ENCODE measurements at regions not wholly inside any gene's neighbourhood (a gene's known extent, or its start where the extent isn't known, plus 50 kb on each side); places are given as distances from the start of the nearest gene placed in this dataset.
A peak's percentile ranks its signal among the peaks of the same experiment; 100 is the strongest.

DNA sequence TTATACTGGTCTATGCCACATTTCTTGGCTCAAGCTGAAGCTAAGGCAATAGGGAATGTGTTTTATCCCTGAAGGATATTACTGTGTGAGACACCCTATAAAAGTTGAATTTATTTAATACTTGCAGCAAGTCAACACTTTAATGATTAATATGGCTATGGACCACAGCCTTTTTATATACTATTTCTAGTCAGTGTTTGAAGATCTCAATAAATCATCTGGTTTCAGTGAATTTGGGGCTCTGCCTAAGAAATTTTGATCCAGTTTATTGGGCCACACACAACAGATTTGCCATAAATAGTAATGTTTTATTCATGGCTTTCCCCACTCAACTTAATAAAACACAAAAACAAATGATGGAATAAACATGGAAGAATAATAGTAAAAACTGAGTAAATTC is 698.3 kb downstream of the ADGRL2 start:
- intact Hi-C loops (cut with DNase I) = no loop called here
- DNase-seq = no peak

DNA sequence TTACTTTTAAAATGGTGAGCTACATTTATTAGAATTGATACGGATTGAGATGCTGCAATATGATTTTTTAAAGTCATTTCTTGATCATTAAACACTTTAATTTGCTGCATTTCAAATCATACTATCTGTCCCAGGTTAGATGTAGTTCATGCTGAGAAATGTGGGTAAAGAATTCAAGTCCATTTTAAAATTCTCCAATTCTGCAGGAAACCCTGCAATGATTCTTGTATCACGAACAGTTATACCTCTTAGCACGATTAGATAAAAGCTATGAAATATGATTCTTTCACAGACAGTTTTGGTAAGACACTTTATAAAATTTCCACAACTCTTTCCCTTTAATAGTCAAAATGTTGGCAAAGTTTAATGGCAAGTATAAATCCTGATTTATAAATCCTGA is 693.4 kb downstream of the ADGRL2 start:
- intact Hi-C loops (cut with DNase I) = no loop called here
- DNase-seq = no peak

DNA sequence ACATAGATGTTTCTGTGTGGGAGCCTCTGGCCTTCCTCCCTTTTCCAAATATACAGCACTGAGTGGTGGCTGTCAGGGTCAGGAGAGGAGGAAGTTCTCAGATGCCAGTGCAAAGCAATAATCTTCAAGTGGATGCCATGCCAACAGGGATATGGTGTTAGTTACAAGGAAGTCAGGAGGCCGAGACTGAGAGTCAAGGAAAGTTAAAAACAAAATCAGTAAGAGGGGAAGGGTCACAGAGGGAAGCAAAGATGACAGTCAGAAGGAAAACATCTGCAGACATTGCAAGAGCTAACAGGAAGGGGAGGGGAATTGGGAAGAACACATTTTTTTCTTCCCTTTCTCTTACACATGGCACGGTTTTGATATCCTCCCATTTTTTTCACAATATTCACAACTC is 691.4 kb downstream of the ADGRL2 start:
- intact Hi-C loops (cut with DNase I) = no loop called here
- no peak for DNase-seq

DNA sequence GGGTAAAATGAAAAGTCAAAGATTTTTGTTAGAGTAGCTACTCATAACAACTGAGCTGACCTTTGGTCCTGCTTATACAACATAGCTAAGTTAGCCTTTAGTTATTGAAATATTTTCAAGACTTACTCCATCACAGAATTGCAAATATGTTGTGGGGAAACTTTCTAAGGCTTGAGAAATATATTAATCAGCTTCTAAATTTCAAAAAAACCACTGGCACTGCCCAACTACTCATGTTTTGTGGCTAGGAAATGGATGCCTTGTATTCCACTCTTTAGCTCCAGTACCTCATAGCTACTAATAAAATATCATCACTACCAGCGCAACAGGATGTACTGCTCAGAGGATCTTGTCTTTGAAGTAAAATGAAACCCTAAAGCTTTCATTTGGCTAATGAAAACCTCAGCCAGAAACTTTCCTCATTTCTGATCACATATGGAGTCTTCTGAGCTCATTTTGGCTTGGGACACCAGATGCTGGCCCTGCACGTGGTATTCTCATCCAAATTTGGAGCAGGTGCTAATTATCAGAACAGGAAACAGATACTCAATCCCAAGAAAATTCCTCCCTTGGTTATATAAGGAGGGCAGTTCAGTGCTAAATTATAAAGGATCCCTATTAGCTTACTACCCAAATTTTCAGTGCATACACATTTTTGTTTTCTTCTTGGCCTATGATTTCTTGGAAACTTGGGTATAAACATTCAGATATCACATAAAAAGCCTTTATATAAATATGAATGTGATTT is 690.7 kb downstream of the ADGRL2 start:
- intact Hi-C loops (cut with DNase I) = no loop called here
- no peak for DNase-seq

DNA sequence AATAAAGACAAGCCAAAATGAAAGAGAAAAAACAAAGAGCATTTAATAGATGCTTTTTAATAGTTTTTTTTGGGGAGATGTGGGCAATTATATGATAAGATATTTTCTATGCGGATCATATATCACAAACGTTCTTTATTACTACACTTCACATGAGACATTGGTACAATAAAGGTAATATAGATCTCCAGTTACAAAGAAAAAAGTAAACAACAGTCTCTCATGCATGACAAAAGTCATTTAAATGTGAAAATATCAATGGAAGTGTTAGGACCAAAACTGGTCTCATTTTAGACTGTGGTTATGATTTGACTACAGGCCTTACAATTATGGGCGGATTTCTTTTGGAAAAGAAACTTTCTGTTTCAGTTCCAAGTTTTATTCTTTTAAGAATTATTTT is 687.0 kb downstream of the ADGRL2 start:
- intact Hi-C loops (cut with DNase I) = no loop called here

DNA sequence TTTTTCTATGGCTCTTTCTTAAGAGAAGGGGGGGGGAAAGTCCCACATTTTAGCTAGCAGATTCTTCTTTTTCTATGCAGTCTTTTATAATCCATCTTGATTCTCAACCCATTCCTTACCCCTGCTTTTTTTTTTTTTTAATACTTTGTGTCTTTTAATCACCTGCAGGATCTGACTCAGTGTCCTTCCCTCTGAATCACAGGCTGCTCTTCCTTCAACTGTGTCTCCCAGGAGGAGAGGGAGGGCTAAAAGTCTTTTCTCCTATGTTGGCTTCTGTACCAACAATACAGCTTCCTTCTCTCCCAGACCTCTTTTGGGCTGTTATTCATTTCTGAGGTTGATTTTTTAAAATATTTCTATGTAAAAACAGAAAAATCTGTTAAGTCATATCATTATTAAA is 686.2 kb downstream of the ADGRL2 start:
- intact Hi-C loops (cut with DNase I) = no loop called here
- DNase-seq = no peak

More for the DNA sequence above, 687.0 kb downstream of the ADGRL2 start:
- DNase-seq = no peak

DNA sequence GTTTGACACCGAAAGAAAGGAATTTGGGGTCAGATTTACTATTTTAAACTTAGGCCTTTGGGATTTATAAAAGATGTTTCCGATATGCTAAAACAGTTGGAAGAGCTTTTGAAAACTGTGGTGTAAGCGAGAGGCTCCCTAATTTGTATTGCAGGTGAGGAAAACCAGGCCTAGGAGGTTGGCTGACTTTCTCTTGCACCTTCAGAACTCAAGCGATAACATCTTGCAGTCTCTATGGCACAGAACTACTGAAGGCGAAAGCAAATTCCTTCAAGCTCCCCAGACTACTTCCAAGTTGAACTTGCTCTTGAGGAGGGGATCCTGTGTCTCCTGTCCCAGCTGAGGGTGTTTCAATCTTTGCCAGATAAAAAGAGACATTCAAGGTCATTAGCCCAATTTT is 685.7 kb downstream of the ADGRL2 start:
- DNase-seq = no peak
- intact Hi-C loops (cut with DNase I) = no loop called here

DNA sequence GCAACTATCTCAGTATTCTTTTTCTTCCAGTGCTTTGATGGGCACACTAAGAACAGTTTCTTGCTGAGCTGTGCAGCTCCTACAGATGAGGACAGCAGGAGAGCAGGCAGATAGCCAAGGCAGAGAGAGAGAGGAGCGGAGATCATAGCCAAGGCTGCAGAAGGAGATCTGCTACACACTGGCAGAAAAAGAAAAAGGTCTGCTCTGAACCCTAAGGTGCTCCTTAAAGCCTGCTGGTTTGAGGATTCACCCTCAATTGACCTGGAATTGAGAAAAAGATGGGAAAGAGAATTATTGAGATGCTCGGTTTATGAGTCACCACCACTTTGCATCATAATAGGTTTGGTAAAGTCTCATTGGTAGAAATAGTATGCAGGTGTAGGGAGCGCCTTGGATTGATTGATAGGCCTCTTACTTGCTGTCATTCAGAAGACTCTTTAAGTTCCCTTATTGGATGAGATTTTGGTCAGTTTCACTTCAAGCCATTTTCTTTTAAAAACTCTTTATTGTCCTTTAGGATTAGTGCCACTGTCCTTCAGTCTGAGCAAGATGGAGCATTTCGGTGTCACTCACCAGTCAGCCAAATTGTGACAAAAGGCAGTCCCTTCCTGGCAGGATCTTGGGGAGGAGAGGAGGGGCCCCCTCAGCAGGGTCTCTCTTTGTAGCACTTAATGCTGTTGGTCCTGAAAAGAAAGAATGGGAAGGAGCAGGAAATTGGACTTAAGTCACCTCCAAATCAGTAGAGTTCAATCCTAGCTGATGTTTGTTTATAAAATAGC is 685.0 kb downstream of the ADGRL2 start:
- intact Hi-C loops (cut with DNase I) = no loop called here

DNA sequence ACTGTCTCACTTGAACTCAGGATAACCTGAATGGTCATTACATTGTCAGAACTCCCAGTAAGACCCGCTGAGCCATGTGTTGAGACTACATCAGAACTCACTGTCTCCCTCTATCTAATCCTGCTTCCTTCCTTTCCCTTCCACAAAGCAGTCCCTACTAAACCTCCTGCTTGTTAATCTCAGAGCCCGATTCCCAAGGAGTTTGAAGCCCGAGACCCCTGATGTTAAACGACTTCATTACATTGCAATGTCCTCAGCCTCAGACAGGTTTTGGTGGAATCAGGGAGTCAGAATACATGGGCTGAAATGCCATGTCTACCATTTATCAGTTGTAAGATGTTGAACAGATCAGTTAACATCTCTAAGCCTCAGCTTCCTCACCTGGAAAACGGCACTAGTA is 682.4 kb downstream of the ADGRL2 start:
- intact Hi-C loops (cut with DNase I) = no loop called here
- no peak for DNase-seq

More for the DNA sequence above, 685.0 kb downstream of the ADGRL2 start:
- peak in 5 of 10 donors; percentile 13 to 70 (median 16) for DNase-seq

DNA sequence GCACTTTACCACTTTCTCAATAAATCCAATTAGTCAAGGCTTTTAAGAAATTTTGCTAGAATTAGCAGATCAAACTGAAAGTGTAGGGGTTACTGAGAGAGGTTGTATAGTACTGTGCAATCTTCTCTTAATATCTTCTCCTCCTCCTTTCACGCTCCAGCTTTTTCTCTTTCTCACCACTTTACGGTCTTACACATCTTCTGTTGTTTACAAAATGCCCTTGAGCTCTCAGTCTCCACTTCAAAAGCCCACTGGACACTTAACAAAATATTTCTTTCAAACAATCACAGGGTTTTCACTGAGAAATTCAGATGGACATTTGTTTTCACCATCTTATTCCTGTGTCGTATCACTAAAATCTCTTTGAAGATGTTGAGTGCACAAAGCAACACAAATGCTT is 678.2 kb downstream of the ADGRL2 start:
- intact Hi-C loops (cut with DNase I) = no loop called here
- DNase-seq = no peak

DNA sequence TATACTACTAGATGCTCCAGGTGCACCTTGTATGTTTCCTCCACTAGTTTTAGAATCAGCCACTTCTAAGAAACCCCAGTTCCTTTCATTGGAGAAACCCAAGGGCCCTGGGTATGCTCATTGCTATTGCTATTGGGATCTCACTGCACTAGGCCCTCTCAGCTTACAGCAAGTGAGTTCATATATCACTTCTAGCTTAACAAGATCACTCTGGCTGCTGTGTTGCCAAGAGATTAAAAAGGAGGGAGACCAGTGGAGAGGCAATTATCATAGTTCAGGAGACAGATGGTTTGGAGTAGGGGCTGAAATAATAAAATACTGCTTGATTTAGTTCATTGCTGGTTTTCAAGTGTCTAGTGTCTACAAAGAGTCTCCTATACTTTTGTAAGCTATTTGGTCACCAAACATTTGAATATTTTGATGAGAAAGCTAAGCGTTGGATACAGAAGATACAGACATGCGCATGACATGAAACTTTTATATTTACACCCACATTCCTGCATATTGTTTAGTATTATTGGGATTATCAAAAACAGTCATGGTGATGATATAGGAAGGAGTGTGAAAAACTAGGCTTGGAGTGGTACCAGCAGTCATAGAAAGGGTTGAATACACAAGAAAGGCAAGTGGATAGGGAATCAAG is 671.9 kb downstream of the ADGRL2 start:
- intact Hi-C loops (cut with DNase I) = no loop called here
- no peak for DNase-seq

DNA sequence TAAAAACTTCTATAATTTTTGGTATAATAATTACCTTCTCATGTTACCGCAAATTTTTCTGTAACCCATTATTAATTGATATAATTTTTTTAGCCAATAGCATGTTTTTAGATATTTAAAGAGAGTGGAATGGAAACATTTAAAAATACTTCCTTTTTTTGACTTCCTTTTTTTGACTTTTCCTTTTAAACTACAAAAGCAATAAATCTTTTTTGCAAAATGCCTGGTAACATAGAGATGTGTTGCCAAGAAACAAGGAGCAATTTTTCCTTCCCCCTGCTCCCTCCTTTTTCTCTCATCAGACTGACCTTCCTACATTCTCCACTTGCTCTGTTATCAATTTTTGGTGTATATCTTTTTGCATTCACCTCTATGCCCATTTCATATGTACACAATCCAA is 666.2 kb downstream of the ADGRL2 start:
- DNase-seq = no peak
- intact Hi-C loops (cut with DNase I) = no loop called here

DNA sequence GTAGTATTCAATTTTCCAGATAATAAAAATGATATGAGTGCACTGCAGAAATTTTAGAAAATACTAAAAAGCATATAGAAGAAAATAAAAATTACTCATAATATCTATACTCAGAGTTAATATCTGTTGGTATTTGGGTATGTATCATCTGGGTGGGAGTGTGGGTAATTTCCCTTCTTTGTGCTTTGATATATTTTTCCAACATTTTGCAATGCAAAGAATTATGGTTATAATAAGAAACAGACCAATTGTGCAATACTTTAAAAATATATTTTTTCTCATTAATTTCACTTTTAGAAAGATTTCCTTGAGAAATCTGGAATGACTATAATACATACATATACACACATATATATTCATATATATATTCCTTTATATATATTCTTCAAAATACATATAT is 665.7 kb downstream of the ADGRL2 start:
- intact Hi-C loops (cut with DNase I) = no loop called here

DNA sequence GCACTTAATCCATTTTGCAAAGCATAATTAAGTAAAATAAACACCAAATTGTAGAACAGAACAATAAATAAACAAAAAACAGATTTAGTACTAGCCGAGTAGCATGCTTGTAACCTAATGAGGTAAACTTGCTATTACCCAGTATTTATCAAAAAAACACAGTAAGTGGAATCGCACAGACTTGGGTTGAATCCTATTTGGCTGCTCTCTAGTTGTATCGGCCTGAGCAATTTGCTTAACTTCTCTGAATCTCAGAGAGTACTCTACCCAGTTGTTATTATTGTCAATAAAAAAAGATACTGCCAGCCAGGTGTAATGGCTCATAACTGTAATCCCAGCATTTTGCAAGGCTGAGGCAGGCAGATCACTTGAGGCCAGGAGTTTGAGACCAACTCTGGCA is 664.3 kb downstream of the ADGRL2 start:
- intact Hi-C loops (cut with DNase I) = no loop called here
- no peak for DNase-seq

More for the DNA sequence above, 665.7 kb downstream of the ADGRL2 start:
- DNase-seq = no peak

DNA sequence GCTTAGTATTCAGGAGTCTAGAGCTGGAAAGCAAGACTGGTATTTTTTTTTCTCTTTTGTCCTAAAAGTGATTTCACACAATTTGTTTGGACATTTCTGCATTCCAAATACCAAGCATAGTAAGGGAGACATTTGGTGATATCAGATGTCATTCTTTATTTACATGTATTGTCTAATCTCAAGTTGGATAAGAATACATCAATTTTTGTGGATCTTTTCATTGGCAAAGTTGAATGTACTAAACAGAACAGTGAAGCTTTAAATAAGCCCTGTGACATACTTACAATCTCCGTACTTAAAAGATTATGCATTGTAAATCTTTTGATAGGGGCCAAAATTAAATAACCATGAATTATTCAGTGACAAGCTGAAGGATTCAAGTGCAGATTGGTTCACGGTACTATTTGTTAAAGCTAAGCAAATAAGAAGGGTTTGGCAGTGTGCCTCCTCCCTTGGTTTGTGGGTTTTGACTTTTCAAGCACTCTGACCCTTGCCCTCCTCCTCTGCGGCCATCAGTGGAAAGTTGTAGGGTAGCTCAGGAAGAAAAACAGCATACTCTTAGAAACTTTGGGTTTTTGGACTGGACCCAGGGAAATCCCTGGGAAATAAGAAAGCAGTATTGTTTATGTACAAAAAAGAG is 663.7 kb downstream of the ADGRL2 start:
- intact Hi-C loops (cut with DNase I) = no loop called here
- DNase-seq = peak in 1 of 10 donors; percentile 18

DNA sequence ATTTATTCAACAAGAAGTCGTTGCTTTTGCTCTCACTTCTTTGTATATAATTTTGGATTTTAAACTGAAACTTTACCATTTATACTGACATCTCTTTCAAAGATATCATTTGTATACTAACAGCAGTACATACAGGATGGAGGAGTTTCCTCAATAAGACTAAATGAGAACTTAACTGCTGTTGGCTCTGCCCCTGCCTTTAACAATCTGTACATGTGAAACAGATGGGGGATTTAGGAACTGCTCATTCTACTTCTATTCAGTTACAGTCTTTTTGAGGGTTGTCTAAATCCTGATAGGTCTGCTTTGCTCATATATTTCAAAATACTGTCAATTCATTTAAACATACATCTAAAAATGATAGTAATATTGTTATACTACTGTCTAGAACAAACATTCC is 663.2 kb downstream of the ADGRL2 start:
- intact Hi-C loops (cut with DNase I) = no loop called here
- DNase-seq = no peak

DNA sequence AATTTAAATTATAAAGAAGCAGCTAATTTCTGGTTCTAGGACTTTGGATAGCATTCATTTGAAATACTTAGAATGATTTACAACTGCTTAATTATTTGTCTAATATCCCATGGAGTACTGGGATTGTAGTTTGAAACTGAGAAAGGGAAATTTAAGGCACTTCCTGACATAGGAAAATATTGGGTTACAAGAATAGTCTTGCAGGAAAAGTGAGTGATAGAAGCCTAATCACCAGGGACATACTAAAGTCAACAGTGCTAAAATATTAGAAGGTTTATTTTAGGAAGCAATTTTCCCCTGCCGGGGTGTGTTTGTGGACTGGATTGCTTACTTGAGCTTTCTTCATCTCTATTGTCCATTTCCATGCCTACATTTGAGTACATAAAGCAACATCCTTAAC is 661.6 kb downstream of the ADGRL2 start:
- DNase-seq = no peak
- intact Hi-C loops (cut with DNase I) = no loop called here

DNA sequence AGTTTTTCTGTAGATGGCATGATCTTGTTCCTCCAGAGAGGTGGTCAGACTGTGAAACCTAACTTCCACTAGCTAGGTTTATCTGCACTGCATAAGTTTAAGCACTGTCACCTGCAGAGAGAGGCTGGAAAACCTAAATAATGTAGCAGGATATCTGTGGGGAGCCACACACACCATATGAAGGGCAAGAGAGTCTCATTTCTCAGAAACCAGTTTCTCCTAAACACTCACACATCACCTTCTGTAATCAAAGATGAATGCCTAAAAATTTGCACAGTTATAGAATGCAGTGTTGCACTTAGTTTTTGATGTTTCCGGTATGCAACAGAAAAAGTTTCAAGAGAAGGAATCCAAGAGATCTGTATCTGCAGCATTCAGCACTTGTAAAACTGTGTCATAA is 654.6 kb downstream of the ADGRL2 start:
- no peak for DNase-seq

DNA sequence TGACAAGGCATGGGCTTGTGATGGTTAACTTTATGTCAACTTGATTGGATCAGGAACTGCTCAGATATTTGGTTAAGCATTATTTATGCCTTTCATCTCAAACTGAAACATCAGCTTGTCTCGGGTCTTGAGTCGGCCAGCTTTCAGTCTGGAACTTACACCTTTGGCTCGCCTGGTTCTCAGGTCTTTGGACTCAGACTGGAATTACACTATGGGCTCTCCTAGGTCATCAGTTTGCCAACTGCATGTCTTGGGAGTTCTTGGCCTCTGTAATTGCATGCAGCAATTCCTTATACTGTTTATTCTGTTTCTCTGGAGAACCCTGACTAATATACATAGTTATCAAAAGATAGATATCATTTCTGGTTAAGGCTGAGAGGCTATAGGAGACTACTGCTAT is 653.7 kb downstream of the ADGRL2 start:
- DNase-seq = no peak
- intact Hi-C loops (cut with DNase I) = no loop called here

More for the DNA sequence above, 654.6 kb downstream of the ADGRL2 start:
- intact Hi-C loops (cut with DNase I) = no loop called here

DNA sequence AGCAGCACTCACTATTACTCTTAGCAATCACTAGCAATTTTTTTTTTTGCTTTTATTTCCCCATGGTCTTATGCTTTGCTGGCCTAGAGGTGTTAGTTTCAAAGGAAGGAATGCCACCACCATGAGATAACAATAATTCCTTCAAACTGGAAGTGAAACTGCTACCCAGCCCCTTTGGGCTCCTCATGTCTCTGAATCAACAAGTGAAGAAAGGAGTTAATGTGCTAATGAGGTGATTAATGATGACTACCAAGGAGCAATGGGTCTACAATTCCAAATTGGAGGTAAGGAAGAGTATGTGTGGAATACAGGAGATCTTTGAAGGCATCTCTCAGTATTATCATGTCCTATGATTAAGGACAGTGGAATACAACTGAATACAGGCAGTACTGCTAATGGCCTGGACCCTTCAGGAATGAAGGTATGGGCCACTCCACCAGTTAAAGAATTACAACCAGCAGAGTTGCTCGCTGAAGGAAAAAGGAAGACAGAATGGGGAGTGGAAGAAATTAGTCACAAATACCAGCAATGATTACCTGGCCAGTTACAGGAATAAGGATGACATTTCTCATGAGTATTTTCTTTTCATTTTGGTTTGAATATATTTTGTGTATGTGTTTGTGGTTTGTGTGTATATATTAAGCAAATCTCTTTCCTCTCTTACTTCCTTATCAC is 652.9 kb downstream of the ADGRL2 start:
- DNase-seq = no peak
- intact Hi-C loops (cut with DNase I) = no loop called here

DNA sequence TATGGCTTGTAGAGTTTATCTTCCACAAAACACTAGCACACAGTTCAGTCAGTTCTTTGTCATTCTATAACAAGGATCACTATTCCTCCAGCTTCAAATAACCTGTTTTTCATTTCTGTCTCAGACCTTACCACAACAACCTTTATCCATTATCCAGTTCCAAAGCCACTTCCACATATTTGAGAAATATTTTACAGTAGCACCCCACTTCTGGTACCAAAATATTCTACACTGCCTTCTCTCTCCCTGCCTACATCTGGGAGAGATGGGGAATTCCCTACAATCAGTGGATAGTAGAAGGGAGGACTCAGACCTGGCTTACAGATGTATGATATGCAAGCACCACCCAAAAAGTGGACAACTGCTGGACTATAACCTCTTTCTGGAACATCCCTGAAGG is 651.4 kb downstream of the ADGRL2 start:
- intact Hi-C loops (cut with DNase I) = no loop called here
- DNase-seq = no peak

Measured in posterior cingulate gyrus (tissue), 11 donors.